CD4-positive, alpha-beta T cell treated with Interleukin-17A for 1 hour (primary cell): ENCODE measurements at regions not wholly inside any gene's neighbourhood (a gene's known extent, or its start where the extent isn't known, plus 50 kb on each side); places are given as distances from the start of the nearest gene placed in this dataset.

Experiments used
- DNase-seq: peaks from one replicate; pipeline ENCODE4 v3.0.0-alpha.2; 2020

DNA sequence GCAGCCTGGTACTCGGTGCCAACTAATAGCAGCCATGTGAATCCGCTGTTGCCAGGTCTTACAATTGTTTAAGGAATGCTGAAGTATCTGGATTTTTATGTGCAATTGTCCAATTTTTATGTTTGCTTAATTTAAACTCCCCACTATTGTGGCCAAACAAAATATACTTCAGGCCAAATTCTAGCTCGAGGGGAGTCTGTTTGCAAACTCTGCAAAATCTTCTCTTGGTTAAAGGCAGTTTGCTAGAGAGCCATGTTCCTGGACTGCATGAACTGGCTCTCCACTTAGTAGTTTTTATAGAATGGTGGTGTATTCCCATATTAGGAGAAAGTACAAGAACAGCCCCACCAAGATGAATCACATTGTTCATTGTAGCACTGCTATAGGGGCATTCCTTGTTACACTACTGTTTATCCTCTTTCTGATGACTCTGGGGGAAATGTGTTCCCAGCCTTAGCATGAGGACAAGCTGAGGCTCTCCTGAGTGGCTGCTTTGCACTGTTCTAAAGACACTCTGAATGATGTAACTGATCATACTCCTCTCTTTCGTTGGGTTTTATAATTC lies 178.0 kb upstream of the GLI3 start:
- no peak for DNase-seq

DNA sequence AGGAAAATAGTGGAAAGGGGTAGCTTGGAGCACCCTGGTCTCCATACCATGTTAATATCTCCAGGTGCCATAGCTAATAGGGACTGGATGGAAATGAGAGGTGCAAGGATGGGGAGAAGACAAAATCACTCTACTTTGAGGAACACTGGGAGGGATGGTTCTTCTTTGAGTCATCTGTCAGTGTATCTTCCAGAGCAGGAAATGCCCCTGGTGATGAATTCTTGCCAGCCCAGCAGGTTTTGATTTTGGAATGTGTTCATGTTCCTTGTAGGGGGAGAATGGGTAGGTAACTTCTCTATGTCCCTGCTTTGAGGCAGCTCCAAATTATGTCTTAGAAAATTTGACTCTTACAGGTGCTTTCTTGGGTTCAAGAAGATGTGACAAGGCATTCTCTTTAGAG lies 177.0 kb upstream of the GLI3 start:
- DNase-seq, result no peak

DNA sequence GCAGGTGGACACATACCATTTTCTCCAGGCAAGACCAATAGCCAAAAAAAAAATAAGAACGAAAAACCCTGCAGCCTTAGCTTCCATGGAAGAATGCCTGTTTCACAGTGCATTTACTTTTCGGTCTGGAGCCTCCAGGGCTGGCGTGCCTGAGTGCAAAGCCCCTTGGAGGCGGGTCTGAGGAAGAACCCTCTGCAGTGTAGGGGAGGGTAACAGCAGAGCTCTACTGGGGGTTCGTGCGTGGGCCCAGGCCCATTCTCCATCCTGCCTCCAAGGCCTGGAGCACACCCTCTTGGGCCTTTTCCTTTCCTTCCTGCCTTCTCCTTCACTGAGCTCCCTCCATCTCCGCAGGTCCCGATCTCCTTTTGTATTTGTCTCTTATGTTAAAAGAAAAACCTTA lies 172.3 kb upstream of the GLI3 start:
- no peak for DNase-seq

DNA sequence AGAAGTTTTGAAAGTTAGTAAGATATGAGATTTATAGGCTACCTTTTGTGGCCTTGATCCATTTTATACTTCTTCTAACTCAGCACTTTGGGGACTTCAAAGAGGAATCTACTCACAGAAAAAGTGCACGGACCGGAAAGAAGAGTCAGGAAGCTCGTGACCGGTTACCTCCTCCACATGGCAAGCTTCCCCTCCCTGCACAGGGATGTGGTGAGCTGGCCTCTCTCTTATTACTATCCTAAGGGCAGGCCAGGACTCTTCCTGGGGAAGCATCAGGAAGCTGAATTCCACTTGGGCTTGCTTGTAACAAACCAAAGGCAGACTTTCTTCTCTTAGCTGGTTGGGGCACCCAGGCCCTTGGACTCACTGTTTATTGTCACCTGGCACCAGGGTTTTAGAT lies 170.8 kb upstream of the GLI3 start:
- no peak for DNase-seq

DNA sequence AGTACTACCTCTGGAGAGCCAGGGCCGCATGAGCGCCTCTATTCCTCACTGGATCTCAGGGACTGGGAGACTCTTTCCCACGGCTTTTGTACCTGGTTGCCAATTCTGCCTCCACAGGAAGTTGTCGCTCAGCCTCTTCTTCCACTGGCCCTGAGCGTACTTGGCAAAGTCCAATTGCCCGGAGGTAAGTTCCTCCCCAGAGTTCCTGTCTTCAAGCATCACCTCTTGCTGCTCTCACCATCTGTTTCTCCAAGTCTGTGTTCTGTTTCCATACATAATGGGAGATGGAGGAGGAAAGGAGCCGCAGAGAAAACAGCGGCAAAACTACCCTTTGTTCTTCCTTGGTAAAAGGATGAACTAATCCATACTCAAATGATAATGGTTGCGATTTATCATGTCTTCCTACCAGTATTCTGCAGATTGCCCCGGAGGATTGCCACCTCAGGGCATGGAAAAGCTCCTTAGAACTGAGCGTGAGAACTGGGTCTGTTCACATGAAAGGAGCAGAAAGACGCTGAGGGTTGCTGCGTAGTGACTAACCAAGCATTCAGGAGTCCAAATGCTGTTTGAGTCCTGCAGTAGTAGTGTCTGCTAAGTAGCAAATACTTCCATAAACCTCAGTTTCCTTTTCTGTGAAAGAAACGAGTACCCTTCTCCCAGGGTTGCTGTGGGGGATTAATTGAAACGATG lies 170.2 kb upstream of the GLI3 start:
- DNase-seq, result no peak

DNA sequence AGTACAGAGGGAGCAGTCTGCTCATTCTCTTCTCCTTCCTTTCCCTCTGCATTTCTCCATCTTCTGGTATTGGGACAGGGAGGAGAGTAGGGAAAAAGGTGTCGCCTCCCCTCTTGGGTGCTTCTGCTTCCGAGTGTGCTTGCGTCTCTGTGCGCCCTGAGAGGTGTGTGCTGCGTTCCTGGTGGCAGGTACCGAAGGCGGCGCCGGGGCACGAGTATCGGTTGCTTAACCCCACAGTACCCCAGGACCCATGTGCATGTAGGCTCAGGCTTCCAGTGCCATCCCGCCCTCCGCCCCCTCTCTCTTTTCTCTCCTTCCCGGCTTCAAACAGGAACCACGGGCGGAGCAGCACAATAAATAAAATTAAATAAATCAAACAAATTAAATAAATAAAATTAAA lies 169.3 kb upstream of the GLI3 start:
- DNase-seq, result no peak

DNA sequence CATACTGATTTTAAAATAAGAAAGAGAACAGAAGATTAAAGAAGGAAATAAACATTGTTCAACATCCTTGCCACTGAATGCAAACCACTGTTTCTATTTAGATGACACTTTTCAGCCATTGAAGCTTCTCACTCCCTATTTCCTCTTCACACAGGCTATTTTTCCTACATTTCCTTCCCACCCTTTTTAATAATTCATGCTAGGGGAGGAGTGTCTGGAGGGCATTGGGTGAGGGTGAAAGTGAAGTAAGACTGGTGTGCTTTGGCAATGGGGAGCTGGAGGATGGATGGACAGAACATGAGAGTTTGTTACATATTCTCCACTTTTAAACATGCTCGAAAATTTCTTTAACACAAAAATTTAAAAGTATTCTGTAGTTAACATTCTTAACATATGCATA lies 168.8 kb upstream of the GLI3 start:
- no peak for DNase-seq

DNA sequence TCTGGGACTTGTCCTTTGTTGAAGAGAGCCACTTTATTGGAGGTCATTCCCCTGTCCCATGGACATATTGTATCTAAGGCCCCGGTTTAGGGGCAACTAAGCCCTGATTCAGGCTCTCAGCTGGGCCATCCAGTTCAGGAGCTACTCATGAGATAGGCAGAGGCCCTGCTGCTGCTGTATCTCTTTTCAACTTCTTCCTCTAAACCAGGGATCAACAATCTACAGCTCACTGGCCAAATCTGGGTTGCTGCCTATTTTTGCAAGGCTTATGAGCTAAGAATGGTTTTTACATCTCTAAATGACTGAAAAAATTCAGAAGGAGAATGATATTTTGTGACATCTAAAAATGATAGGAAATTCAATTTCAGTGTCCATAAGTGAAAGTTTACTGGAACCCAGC lies 166.8 kb upstream of the GLI3 start:
- DNase-seq, result no peak

DNA sequence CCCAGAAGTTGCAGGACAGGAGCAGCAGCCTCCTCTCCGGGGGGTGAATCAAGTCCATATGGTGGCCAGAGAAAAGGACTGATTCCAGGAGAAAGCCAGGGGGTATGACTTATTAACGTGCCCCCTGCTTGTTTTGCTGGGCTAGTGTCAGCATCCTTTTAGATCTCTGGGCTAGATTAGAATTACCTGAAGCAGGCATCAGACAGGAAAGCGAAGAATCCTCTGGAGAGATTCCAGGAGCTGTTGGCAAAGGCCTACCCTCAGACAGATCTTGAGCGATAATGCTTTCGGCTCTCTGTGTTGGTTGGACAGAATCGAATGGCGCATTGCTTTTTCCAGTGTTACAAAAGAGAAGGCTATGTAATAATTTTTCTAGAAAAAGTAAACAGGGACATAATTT lies 164.0 kb upstream of the GLI3 start:
- DNase-seq, result no peak

DNA sequence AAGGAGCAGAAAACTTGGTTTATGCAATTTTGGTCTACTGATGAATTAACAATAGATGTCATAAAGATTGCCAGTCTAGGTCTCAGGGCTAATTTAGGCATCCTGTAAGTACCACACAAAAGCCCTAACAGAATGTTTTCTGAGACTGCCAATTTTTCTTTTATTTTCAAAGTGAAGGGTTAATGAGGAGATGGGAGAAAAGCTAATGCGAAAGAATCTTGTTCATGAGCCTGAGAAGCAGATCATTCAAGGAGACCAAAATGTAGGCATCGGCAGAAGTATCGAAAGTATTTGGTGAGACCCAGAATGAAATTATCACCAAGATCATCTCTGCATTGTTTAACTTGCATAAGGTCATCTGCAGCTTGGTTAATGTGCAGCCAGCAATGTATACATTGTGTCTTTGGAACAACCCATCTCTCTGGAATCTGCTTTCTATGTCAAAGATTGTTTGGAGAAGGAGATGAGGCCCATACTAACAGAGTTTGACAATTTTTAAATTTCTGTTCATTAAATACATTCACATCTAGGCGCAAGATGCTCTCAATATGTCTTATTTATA lies 163.3 kb upstream of the GLI3 start:
- no peak for DNase-seq

DNA sequence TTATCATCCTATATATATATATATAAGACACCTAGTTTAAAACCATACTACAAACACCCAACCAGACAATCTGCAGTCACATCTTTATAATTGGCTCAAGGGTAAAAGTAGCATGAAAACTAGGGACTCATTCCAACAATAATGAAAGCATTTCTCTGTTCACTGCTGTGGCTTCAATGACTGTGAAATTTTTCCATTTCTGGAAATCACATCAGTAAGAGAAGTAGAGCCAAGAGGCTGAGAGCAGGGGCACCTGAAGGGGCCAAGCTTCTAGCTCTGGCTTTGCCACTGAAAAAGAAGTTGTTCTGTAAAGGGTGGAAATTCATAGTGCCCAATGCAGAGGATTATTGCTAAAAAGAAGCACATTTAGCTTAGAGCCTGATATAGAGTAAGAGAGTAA lies 158.6 kb upstream of the GLI3 start:
- no peak for DNase-seq

DNA sequence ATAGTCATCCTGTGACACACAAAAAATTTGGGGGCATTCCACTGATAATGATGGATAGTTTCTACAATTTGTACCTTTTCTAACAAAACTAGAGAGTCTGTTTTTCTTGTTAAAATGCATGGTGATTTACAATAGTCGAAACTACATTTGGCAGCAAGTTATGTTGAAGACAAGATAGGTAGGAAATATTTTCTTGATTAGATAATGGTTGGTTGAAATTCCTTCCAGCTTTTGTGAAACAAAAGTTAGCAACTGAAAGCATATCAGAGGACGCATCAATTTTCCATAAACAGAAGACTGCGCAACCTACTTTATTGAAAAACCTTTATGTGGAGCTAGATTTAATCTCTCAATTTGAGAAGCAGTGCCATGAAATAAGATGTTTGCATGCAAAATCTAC lies 155.8 kb upstream of the GLI3 start:
- DNase-seq, result no peak

DNA sequence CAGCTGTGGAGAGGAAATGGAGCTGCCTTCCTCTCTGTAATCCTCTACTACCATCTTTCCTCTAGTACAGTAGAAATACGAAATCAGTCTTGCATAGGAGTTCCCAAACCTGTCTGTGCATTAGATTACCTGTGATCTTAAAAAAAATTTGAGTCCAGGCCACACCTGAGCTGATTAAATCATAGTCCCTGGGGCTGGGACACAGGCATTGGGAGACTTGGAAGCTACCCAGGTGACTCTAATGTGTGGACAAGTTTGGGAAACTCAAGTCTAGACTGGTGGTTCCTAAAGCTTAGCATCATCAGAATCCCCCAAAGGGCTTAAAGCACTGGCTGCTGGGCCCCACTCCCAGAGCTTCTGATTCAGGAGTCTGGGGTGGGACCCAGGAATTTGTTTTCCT lies 152.7 kb upstream of the GLI3 start:
- DNase-seq, result no peak

DNA sequence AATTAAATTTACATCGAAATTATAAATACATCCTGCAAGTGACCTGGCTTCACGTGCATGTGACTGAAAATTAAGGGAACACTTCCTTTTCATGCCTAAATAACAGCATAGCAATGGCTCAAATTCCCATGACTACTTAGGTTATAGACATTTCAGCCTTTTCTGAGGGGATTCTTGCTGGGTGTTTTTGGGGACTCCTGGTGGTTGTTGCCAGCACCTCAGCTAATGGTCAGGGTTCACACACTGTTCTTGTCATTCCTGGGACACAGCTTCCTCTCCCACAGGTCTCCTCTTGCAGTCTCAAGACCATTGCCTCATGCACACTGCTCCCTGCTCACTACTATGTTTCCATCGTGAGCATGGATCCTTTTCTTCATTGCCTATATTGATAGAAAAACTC lies 148.9 kb upstream of the GLI3 start:
- DNase-seq, result no peak

DNA sequence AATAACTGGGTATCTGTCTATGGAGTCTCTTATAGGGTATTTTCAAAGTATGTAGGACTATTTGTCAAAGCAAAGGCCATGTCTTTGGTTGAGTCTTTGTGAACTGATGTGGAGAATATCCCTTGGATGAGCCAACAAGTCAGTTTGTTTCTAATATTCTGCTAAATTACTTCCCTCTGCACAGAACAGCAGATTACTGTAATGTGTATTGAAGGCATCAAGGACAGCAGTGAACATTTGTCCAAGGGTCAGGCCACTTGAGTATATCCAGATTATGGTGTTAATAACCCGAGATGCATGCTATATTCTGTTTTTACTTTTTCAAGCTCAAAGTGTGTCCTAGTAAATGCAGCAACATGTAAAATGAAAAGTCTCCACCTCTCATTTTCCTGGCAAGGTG lies 144.2 kb upstream of the GLI3 start:
- no peak for DNase-seq

DNA sequence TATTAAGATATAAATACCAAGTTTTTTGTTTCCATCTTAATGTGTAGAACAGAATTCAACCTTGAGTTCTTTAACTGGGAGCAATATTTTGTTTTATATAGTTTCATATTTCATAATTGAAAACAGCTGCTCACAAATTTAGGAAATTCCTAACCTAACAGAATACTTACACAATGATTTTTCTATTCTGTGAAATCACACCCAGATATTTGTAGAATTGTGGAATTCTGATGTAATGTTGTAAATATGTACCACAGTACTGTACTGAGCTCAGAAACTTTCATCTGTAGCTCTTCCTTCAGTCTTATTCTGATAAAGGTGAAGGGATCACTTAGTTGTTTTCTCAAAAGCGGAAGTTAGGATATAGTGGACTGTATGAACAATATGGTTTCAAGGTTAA lies 143.4 kb upstream of the GLI3 start:
- DNase-seq, result no peak

DNA sequence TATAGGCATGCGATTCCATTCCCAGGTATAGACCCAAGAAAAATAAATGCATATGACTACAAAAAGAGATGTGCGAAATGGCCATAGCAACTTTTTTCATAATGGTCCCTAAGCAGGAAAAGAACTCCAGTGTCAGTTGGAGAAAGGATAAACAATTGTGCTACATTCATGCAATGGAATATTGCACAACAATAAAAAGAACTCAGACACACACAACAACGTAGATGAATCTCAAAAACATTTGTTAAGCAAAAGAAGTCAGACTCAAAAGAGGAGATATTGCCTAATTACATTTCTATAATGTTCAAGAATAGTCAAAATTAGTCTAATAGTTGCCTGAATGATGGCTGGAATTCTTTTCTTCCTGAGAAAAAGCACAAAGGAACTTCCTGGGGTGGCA lies 141.1 kb upstream of the GLI3 start:
- DNase-seq, result no peak

DNA sequence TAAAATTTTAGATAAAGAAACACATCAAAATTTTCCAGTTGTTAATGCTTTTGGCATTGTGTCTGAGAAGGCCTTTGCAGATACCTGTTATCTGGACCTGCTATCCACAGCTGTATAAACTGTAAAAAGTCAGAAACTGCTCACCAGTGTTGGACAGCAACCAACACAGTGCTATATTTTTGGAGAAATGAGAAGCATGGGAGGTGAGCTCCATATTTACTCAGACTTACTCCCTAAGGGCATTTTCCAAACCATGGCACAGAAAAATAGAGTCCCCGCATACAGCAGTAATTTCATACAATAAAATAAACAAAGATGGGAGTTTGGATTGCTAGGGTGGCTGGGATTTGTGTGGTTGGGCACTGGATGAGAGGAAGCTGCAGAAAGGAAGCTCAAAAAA lies 136.3 kb upstream of the GLI3 start:
- no peak for DNase-seq

DNA sequence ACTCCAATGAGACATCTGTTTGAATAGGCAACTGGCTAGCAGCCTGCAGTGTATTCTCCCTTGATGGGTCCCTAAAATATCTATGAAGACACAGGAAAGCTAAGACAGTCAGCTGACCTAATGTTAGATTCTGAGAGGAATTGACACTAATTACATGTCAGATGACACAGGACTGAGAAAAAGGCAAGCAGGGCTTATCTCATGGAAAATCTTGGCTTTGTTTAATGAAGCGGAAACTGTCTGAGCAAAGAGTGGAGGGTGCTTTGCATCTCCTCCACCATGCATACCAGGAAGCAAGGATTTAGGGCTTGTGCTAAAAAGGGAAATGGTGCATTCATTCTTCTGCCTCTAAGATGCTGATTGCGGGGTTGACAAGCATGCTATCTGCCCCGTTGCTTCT lies 135.5 kb upstream of the GLI3 start:
- no peak for DNase-seq

DNA sequence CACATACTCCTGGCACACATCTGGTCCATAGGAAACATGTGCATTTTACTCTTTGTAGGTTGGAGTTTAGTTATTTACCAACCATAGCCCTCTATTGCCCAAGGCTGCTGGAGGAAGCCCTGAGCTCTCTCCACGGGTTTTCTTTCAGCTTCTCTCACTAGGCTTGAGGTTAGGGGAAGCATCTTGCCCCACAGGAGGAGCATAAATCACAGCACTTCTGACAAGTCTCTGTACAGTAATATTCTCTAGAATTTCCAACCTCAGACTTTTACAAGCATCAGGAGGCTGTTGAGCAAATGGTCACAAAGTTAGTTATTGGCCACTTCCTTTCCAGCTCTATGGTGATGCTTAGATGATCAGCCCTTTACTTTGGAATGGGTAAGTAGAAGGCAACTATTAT lies 122.9 kb upstream of the GLI3 start:
- no peak for DNase-seq

DNA sequence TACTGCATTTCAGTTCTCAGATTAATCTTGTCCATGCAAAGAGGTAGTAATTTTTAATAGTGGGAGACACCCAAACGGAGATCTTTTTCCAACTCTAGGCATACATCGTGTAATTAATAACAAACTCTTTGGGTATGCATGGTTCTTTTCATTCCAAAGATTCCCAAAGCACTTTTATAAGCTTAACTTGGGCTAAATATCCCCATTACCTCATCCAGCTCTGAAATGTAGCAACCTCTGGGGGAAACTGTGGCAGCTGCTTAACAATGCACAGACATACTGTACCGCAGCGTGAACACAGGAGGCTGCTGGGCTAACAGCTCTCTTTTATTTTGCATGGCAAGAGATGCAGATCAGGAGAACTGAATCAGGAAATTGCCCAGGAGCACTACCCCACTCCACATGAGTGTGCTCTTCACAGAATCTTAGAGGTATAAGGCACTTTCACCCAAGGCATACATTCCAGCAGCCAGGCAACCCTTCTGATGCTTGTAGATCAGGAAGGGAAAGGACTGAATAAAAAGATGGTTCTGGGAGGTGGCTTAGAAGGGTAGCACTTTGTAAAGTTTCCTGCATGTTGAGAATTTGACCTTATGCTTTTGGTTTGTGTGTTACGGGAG lies 114.4 kb upstream of the GLI3 start:
- DNase-seq, result no peak

DNA sequence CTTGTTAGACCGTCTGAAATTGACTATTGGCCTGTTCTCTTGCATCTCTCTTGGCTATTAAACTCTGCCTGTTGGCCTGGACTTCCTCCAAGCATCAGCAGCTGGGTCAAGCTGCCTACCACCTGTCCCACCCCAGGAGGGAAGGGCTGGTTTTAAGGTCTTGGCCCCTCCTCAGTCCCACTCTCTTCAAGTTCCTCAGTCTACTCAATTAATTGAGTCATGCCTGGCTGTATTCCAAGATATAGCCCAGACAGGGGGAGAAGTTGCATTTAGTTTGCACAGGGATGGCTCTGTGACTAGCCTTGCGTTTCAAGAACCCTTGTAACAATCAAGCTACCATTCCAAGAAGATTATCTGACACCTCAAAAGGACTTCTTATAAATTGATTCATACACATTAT lies 113.8 kb upstream of the GLI3 start:
- DNase-seq, result no peak

DNA sequence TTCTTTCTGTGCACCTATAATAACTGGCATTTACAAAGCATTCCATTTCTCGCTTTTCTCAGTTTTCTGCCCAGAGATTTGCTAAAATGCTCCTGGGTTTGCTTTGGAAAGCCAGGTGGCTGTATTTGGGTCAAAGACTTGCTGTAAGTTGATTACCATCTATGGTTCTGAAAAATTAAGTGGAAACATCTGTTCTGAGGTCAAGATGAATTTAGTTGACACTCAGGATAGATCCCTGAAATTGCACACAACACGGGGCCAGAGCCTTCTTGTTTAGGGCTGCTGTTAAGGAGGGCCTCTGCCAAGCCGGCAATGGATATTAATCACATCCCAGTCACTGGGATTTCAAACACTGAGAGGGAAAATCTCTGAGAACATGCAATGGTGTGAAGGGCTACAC lies 111.6 kb upstream of the GLI3 start:
- no peak for DNase-seq

DNA sequence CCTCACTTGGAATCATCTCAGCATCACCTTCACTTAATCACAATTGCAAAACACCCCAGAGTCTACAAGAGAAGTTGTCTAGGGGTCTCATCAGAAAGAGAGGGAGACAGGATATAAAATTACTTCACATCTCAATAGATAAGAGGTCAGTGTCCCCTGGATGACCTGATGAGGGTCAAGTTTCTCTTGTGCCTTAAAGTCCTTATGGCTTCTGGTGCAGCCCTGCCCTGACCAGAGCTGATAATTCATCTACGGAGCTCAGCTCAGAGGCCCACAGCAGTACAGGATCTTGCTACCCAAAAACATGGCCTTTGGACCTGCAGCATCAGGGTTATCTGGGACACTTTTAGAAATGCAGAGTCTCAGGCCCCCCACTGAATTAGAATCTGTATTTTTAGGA lies 111.1 kb upstream of the GLI3 start:
- no peak for DNase-seq

DNA sequence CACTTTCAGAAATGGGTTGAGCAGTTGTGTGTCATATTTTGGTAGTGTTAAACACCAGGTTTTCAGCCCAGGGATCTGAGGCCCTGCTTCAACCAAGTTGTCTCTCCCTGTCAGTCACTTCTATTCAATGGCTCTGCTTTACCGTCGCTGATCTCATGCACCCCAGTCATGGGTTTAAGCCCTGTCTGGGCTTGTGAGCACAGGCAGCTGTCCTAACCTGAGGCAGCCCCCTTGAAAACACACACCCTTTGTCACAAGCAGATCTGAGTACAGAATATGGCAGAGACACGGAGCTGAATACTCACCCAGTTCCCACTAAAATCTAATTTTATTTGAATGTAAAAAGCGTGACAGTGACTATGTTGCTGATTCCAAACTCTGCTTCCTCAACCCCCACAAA lies 110.6 kb upstream of the GLI3 start:
- DNase-seq, result no peak
